ENCODE measurements at regions not wholly inside any gene's neighbourhood (a gene's known extent, or its start where the extent isn't known, plus 50 kb on each side); places are given as distances from the start of the nearest gene placed in this dataset.
"Not testable (repeated sequence)": the region's sequence is repeated elsewhere in the genome, so short reads cannot be mapped to it uniquely, and the experiment has no call there.

- no peak for DNase-seq (ENCODE audit: low read depth)
Observed at GRCh38 chr2:21194147-21194546, 70.4 kb downstream of the TDRD15 start.

DNA sequence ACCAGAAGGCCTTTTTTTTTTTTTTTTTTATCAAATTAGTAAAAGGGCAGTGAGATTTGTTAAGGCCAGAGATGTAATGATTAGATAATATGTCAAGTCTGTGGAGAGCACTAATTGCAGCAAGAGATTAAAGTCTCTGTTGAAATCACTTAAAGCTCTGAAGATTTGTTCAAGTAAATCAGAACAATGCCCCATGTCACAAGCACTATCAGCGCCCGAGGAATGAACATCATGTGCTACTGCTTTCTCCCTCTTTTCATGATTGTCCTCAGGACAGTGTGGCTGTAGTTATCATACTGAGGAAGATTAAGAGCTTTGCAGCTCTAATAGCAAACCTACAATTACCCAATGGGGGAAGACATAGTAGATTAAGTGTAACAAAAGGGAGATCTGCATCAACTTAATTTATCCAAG lies 71.1 kb downstream of the TDRD15 start:
- DNase-seq (ENCODE audit: low read depth) = no peak

DNA sequence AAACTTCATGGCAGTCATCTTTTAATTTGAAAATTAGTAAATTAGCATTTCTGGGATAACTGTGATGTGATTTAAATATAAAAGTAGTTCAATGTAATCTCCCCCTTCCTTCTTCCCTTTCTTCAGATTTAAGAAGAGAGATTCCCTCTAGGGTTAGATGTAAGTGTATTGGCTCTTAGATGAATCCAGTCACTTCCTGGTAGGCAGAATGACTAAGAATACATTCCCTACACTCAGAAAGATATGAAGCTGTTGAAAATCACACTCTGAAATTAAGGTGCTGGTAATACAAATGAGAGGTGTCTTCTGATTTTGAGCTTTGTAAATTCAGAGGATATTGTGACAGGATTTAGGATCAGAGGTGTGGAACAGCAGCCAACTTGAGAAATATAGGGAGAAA lies 71.6 kb downstream of the TDRD15 start:
- DNase-seq (ENCODE audit: low read depth) = no peak

- no peak for DNase-seq (ENCODE audit: low read depth)
Observed at GRCh38 chr2:21198637-21199036, 74.9 kb downstream of the TDRD15 start.

DNA sequence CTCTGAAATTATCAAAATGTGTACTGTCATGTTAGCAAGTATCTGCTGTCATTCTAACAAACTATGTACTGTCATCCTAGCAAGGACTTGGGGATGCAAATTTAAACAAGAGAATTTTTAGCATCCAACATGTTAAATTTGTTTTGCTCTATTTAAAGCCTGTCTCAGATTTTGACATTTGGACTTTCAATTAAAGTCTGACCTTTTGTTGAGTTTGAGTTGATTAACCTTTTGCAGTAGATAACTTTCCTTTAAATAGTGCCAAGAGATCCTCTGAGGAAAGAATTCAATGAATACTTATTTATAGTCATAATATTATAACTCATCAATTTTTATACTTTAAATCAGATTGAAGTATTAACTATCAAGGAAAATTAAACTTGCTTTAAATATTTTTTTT lies 80.2 kb downstream of the TDRD15 start:
- DNase-seq (ENCODE audit: low read depth) = no peak

- DNase-seq (ENCODE audit: low read depth) = not testable (repeated sequence)
Observed at GRCh38 chr2:21214085-21214484, 90.3 kb downstream of the TDRD15 start.

- DNase-seq (ENCODE audit: low read depth) = no peak
Observed at GRCh38 chr2:21217442-21217841, 93.7 kb downstream of the TDRD15 start.

- no peak for DNase-seq (ENCODE audit: low read depth)
Observed at GRCh38 chr2:21220930-21221329, 97.2 kb downstream of the TDRD15 start.

- no peak for DNase-seq (ENCODE audit: low read depth)
Observed at GRCh38 chr2:21223618-21224017, 99.8 kb downstream of the TDRD15 start.

- no peak for DNase-seq (ENCODE audit: low read depth)
Observed at GRCh38 chr2:21228041-21228895, 104.5 kb downstream of the TDRD15 start.

GRCh38 chr2:21229302-21229701 lies 105.5 kb downstream of the TDRD15 start:
- no peak for DNase-seq (ENCODE audit: low read depth)

GRCh38 chr2:21230140-21230539 lies 106.4 kb downstream of the TDRD15 start:
- no peak for DNase-seq (ENCODE audit: low read depth)

- DNase-seq (ENCODE audit: low read depth) = no peak
Observed at GRCh38 chr2:21231985-21232384, 108.2 kb downstream of the TDRD15 start.

DNA sequence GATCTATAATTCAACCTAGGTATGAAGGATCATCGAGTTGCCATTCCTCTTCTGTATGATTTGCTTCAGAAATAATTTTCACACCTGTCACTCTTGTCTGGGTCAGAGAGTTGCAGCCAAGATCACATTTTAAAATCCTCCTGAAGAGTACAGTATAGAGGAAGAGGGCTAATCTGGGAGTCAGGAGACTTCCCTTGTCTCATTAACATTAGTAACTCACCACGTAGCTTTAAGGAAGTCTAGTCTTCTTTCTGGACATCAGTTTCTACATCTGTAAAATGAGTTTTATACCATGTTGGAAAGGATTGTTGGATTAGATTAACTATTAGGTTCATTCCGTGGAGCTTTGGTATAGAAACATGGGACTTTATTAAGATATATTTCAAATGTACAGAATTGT lies 109.4 kb downstream of the TDRD15 start:
- no peak for DNase-seq (ENCODE audit: low read depth)

DNA sequence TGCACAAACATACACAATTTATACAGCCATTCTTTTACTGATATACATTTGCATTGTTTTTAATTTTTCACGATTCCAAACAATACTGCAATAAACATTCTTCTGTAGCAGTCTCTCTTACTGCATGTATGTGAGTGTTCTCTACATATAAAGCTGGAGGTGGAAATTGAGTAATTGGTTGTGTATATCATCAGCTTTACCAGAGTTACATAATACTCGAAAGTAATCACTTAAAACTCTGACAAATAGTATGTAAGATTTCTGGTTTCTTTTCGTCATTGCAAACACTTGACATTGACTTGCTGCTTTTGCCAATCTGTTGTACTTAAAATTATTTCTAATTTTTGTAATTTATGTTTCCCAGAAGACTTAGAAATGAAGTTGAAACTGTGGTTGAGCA lies 110.2 kb downstream of the TDRD15 start:
- DNase-seq (ENCODE audit: low read depth) = no peak

DNA sequence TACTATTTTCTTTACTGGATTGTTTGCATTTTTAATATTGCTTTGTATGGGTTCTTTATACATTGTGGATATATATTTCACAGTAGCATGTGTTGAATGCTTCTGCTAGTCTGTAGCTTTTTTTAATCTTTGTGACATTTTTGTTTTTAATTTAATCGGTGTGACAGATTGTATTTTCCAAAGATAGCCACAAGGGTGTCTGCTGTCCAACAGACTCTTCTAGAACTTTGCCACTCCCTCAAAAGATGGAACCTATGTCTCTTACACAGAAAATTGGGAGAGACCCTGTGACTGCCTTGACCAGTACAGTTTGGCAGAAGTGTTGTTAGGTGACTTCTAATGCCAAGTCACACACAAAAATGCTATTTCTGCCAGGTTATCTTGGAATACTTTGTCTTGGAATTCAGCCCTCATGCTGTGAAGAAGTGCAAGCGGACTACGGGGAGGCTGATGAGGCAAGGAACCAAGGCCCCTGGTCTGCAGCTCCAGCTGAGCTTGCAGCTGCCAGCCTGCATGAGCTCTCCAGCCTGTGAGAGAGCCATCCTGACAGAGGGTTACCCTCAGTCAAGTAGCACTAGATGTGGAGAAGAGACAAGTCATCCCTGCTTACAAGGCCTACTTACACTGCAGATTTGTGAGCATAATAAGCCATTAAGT lies 110.8 kb downstream of the TDRD15 start:
- no peak for DNase-seq (ENCODE audit: low read depth)

- not testable (repeated sequence) for DNase-seq (ENCODE audit: low read depth)
Observed at GRCh38 chr2:21239749-21240148, 116.0 kb downstream of the TDRD15 start.

DNA sequence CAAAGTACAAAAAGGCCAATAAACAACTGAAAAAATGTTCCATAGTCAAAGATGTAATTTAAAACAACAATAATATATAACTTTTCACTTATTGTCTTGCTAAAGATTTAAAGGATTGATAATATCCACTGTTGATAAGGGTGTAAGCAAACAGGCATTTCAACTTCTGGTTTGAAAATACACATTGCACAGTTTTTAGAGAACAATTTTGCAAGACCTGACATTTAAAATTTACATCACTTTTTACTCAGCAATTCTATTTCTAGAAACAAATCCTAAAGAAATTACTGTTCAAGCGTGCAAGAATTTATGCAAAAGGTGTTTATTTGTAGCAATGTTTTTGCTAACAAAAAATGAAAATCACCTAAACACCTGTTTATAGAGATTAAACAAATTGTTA lies 120.4 kb downstream of the TDRD15 start:
- no peak for DNase-seq (ENCODE audit: low read depth)

- no peak for DNase-seq (ENCODE audit: low read depth)
Observed at GRCh38 chr2:21245565-21245964, 121.8 kb downstream of the TDRD15 start.

GRCh38 chr2:21249367-21249766 lies 125.6 kb downstream of the TDRD15 start:
- DNase-seq (ENCODE audit: low read depth) = no peak

- no peak for DNase-seq (ENCODE audit: low read depth)
Observed at GRCh38 chr2:21250673-21251072, 126.9 kb downstream of the TDRD15 start.

GRCh38 chr2:21251216-21251980 lies 127.6 kb downstream of the TDRD15 start:
- DNase-seq (ENCODE audit: low read depth) = no peak
